Chondrocyte (in vitro differentiated cells): ENCODE measurements at regions not wholly inside any gene's neighbourhood (a gene's known extent, or its start where the extent isn't known, plus 50 kb on each side); places are given as distances from the start of the nearest gene placed in this dataset.

Source experiments
- DNase-seq: peaks from one replicate; pipeline ENCODE4 v3.0.0; 2021; ENCODE audit warnings: mixed read lengths, low spot score
- H3K27ac Mint-ChIP-seq: one replicate; pipeline ENCODE4 v1.8.0; 2021; ENCODE audit warnings: mild to moderate bottlenecking, moderate library complexity, mixed read lengths; ENCODE audit not compliant: unreplicated experiment
- H3K27me3 Mint-ChIP-seq: 2 replicates; pipeline ENCODE4 v1.8.0; 2021; ENCODE audit warnings: low read depth, mixed read lengths
- H3K36me3 Mint-ChIP-seq: 2 replicates; pipeline ENCODE4 v1.8.0; 2021; ENCODE audit warnings: low read depth, mixed read lengths
- H3K4me1 Mint-ChIP-seq: 2 replicates; pipeline ENCODE4 v1.8.0; 2021; ENCODE audit warnings: low read depth, mild to moderate bottlenecking, mixed read lengths
- H3K4me3 Mint-ChIP-seq: one replicate; pipeline ENCODE4 v1.8.0; 2021; ENCODE audit warnings: mild to moderate bottlenecking, moderate library complexity, mixed read lengths; ENCODE audit not compliant: unreplicated experiment
- H3K9me3 Mint-ChIP-seq: 2 replicates; pipeline ENCODE4 v1.8.0; 2021; ENCODE audit warnings: low read depth, mixed read lengths
- CTCF ChIP-seq: fragments of 200-600 bp; sonication (generic); IDR thresholded peaks from 2 replicates; pipeline ENCODE4 v1.5.0; 2021; ENCODE audit warnings: antibody characterized with exemption, mild to moderate bottlenecking, moderate library complexity

DNA sequence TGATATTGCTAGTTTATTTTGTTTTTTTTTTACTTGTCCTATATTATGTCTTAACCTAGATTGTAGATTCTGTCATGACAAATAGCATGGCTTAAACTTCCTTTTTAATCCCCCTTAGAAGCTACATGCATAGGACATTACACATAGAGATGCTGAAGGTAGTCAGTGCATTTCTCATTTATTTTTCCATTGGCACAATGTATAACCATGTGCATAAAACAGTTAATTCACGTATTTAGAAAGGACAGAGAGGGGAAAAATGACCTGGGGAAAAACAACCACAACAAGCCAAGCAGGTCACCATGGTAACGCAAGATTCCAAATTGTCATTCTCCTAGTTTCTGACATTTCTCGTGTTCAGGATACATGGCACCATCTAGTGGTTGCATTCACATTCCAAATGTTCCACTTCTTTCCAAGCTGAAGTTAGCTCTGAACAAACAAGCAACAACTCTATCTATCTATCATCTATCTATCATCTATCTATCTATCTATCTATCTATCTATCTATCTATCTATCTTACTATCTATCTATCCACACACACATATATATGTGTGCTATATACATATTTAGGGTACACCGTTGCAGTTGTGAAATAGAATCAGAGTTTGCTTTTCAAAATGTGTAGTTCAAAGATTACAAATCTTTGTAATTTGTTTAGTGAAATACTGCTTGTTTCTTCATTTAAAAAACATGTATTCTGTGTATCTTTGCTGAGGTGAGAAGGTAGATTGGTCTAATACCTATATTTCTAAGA, 487.2 kb upstream of the ST8SIA4 start:
- DNase-seq, result no peak
- Mint-ChIP-seq H3K4me1 (no peaks in the 10 kb centered on the region), H3K9me3 (no peaks in the 10 kb centered on the region), H3K27ac (no peak overlapping the region), H3K4me3 (no peak overlapping the region), H3K36me3 (no peaks in the 10 kb centered on the region), H3K27me3 (peaks cover 12% of the 10 kb centered on the region)
- TF ChIP-seq CTCF, result peak; percentile 88

DNA sequence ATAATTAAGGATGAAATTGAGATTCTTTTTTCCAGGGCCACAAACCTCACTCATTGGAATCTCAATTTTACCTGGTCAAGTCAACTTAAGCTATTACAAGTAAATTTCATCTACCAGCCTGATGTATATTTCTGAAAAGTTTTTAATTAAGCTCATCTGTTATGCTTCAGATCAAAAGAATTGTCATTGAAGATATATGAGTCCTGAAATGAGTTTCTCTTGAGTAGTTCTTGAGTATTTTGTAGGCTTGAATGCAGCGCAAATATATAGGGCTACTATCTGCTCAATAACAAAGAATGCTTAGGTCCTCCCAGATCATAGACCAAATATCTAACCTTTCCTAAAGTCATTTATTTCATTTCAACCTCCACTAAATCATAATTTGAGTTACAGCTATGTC, 482.2 kb upstream of the ST8SIA4 start:
- no peaks in the 10 kb centered on the region for H3K4me1 Mint-ChIP-seq
- no peaks in the 10 kb centered on the region for H3K9me3 Mint-ChIP-seq
- H3K4me3 Mint-ChIP-seq, result no peak overlapping the region
- H3K27ac Mint-ChIP-seq, result no peak overlapping the region
- no peak for TF ChIP-seq CTCF
- DNase-seq, result no peak
- H3K36me3 Mint-ChIP-seq, result no peaks in the 10 kb centered on the region
- H3K27me3 Mint-ChIP-seq, result peaks cover 15% of the 10 kb centered on the region

GRCh38 chr5:101370181-101370580, 467.1 kb upstream of the ST8SIA4 start:
- H3K4me1 Mint-ChIP-seq, result peaks cover 5% of the 10 kb centered on the region
- H3K36me3 Mint-ChIP-seq, result no peaks in the 10 kb centered on the region
- H3K9me3 Mint-ChIP-seq, result no peaks in the 10 kb centered on the region
- H3K27ac Mint-ChIP-seq, result no peak overlapping the region
- H3K27me3 Mint-ChIP-seq, result peaks cover 6% of the 10 kb centered on the region
- no peak for TF ChIP-seq CTCF
- DNase-seq, result no peak
- no peak overlapping the region for H3K4me3 Mint-ChIP-seq

DNA sequence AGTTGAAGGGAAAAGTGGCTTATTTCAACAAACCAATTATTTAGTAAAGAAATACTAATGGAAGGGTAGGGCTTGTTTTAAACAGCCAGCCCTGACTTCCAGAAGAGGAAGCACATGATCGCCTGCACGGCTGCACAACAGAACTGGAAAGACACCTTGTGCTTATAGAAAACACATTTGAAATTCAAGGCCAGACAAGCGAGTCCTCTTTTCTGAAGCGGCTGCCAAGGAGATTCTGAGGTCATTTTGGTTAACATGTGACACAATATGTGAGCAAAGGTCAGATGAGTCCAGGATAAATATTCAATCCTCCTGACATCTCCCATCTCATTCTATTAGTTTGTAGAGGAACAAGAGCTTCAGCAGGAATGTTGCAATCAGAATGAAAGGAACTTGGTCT, 461.4 kb upstream of the ST8SIA4 start:
- Mint-ChIP-seq H3K27ac (no peak overlapping the region), H3K4me3 (no peak overlapping the region), H3K9me3 (no peaks in the 10 kb centered on the region), H3K36me3 (no peaks in the 10 kb centered on the region), H3K27me3 (peaks cover 2% of the 10 kb centered on the region), H3K4me1 (no peaks in the 10 kb centered on the region)
- TF ChIP-seq CTCF, result no peak
- DNase-seq, result no peak

- no peak overlapping the region for H3K4me3 Mint-ChIP-seq
- H3K9me3 Mint-ChIP-seq, result no peaks in the 10 kb centered on the region
- H3K27ac Mint-ChIP-seq, result no peak overlapping the region
- no peak for TF ChIP-seq CTCF
- DNase-seq, result no peak
- H3K4me1 Mint-ChIP-seq, result no peaks in the 10 kb centered on the region
- H3K36me3 Mint-ChIP-seq, result no peaks in the 10 kb centered on the region
- peaks cover 2% of the 10 kb centered on the region for H3K27me3 Mint-ChIP-seq
These were observed 459.0 kb upstream of the ST8SIA4 start for GRCh38 chr5:101362067-101362466.
